ENCODE measurements at regions not wholly inside any gene's neighbourhood (a gene's known extent, or its start where the extent isn't known, plus 50 kb on each side); places are given as distances from the start of the nearest gene placed in this dataset.
"Not testable (repeated sequence)": the region's sequence is repeated elsewhere in the genome, so short reads cannot be mapped to it uniquely, and the experiment has no call there.

GRCh38 chr9:22227986-22228385 lies 218.6 kb upstream of the DMRTA1 start:
- DNase-seq (ENCODE audit: low read depth, low spot score) = no peak
- Mint-ChIP-seq H3K9me3 (peaks cover 16% of the 10 kb centered on the region), H3K4me1 (no peaks in the 10 kb centered on the region), H3K27me3 (ENCODE audit: low read depth) (peaks cover 6% of the 10 kb centered on the region), H3K4me3 (no peak overlapping the region), H3K27ac (ENCODE audit: unreplicated experiment) (no peak overlapping the region), H3K36me3 (ENCODE audit: low read depth) (peaks cover 5% of the 10 kb centered on the region)
- no peak for TF ChIP-seq CTCF (conservative IDR thresholded peaks at IDR 0.05)

GRCh38 chr9:22228542-22228941 lies 218.1 kb upstream of the DMRTA1 start:
- Mint-ChIP-seq H3K27me3 (ENCODE audit: low read depth) (peaks cover 6% of the 10 kb centered on the region), H3K9me3 (peaks cover 13% of the 10 kb centered on the region), H3K27ac (ENCODE audit: unreplicated experiment) (no peak overlapping the region), H3K4me1 (no peaks in the 10 kb centered on the region), H3K36me3 (ENCODE audit: low read depth) (peaks cover 5% of the 10 kb centered on the region), H3K4me3 (no peak overlapping the region)
- no peak for DNase-seq (ENCODE audit: low read depth, low spot score)
- peak; percentile 41 for TF ChIP-seq CTCF (conservative IDR thresholded peaks at IDR 0.05)

- no peak for TF ChIP-seq CTCF (conservative IDR thresholded peaks at IDR 0.05)
- Mint-ChIP-seq H3K27ac (ENCODE audit: unreplicated experiment) (no peak overlapping the region), H3K27me3 (ENCODE audit: low read depth) (peaks cover 10% of the 10 kb centered on the region)
Measured at GRCh38 chr9:22229069-22229468, 217.6 kb upstream of the DMRTA1 start.

GRCh38 chr9:22231309-22231708 lies 215.3 kb upstream of the DMRTA1 start:
- peaks cover 12% of the 10 kb centered on the region for H3K27me3 Mint-ChIP-seq (ENCODE audit: low read depth)
- H3K9me3 Mint-ChIP-seq; H3K4me3 Mint-ChIP-seq; DNase-seq (ENCODE audit: low read depth, low spot score); H3K4me1 Mint-ChIP-seq; H3K27ac Mint-ChIP-seq (ENCODE audit: unreplicated experiment); H3K36me3 Mint-ChIP-seq (ENCODE audit: low read depth): not testable (repeated sequence)

More at GRCh38 chr9:22229069-22229468, 217.6 kb upstream of the DMRTA1 start:
- no peak overlapping the region for H3K4me3 Mint-ChIP-seq
- peaks cover 12% of the 10 kb centered on the region for H3K9me3 Mint-ChIP-seq
- H3K4me1 Mint-ChIP-seq = no peaks in the 10 kb centered on the region
- DNase-seq (ENCODE audit: low read depth, low spot score) = no peak
- H3K36me3 Mint-ChIP-seq (ENCODE audit: low read depth) = peaks cover 5% of the 10 kb centered on the region

GRCh38 chr9:22232971-22233370 lies 213.7 kb upstream of the DMRTA1 start:
- no peak for DNase-seq (ENCODE audit: low read depth, low spot score)
- Mint-ChIP-seq H3K27ac (ENCODE audit: unreplicated experiment) (no peak overlapping the region), H3K4me1 (no peaks in the 10 kb centered on the region), H3K4me3 (no peak overlapping the region), H3K9me3 (peaks cover 10% of the 10 kb centered on the region), H3K36me3 (ENCODE audit: low read depth) (peaks cover 3% of the 10 kb centered on the region), H3K27me3 (ENCODE audit: low read depth) (peaks cover 12% of the 10 kb centered on the region)
- no peak for TF ChIP-seq CTCF (conservative IDR thresholded peaks at IDR 0.05)

GRCh38 chr9:22237497-22238363 lies 208.9 kb upstream of the DMRTA1 start:
- Mint-ChIP-seq H3K4me1 (no peaks in the 10 kb centered on the region), H3K36me3 (ENCODE audit: low read depth) (no peaks in the 10 kb centered on the region), H3K27me3 (ENCODE audit: low read depth) (peaks cover 13% of the 10 kb centered on the region), H3K4me3 (no peak overlapping the region), H3K27ac (ENCODE audit: unreplicated experiment) (no peak overlapping the region), H3K9me3 (peaks cover under 1% of the 10 kb centered on the region)
- TF ChIP-seq CTCF (conservative IDR thresholded peaks at IDR 0.05) = no peak
- no peak for DNase-seq (ENCODE audit: low read depth, low spot score)

All from neural crest cell (in vitro differentiated cells).